ENCODE measurements at regions not wholly inside any gene's neighbourhood (a gene's known extent, or its start where the extent isn't known, plus 50 kb on each side); places are given as distances from the start of the nearest gene placed in this dataset.

GRCh38 chr1:38600905-38601304, 258.7 kb downstream of the RRAGC start:
- no peak for TF ChIP-seq CTCF (conservative IDR thresholded peaks at IDR 0.05 in 1 of 2, IDR thresholded peaks at IDR 0.05 in 1 of 2; ENCODE audit: low read depth in 1 of 2, low read length in 2 of 2)
- no peak for TF ChIP-seq EZH2 (IDR thresholded peaks at IDR 0.05; ENCODE audit: low read length, missing control alignments)

Measured in fibroblast of lung (primary cell).